ENCODE measurements at regions not wholly inside any gene's neighbourhood (a gene's known extent, or its start where the extent isn't known, plus 50 kb on each side); places are given as distances from the start of the nearest gene placed in this dataset.
"Not testable (repeated sequence)": the region's sequence is repeated elsewhere in the genome, so short reads cannot be mapped to it uniquely, and the experiment has no call there.

GRCh38 chr2:113356284-113356683 is 77.6 kb upstream of the PAX8 start:
- H3K9me3 Mint-ChIP-seq; H3K4me3 Mint-ChIP-seq; H3K27ac Mint-ChIP-seq; DNase-seq (ENCODE audit: low spot score); H3K36me3 Mint-ChIP-seq (ENCODE audit: low read depth): not testable (repeated sequence)
- H3K4me1 Mint-ChIP-seq (ENCODE audit: low read depth) = peaks cover 18% of the 10 kb centered on the region
- H3K27me3 Mint-ChIP-seq (ENCODE audit: low read depth) = peaks cover 23% of the 10 kb centered on the region

- H3K36me3 Mint-ChIP-seq (ENCODE audit: low read depth); DNase-seq (ENCODE audit: low spot score); H3K27ac Mint-ChIP-seq; H3K4me3 Mint-ChIP-seq; H3K9me3 Mint-ChIP-seq: not testable (repeated sequence)
- Mint-ChIP-seq H3K4me1 (ENCODE audit: low read depth) (peaks cover 14% of the 10 kb centered on the region), H3K27me3 (ENCODE audit: low read depth) (peaks cover 25% of the 10 kb centered on the region)
Observed at GRCh38 chr2:113355339-113356015, 76.8 kb upstream of the PAX8 start.

- H3K36me3 Mint-ChIP-seq (ENCODE audit: low read depth) = no peaks in the 10 kb centered on the region
- no peaks in the 10 kb centered on the region for H3K4me1 Mint-ChIP-seq (ENCODE audit: low read depth)
- peaks cover 25% of the 10 kb centered on the region for H3K27me3 Mint-ChIP-seq (ENCODE audit: low read depth)
- no peaks in the 10 kb centered on the region for H3K9me3 Mint-ChIP-seq
- DNase-seq (ENCODE audit: low spot score) = no peak
- no peak overlapping the region for H3K4me3 Mint-ChIP-seq
- no peak overlapping the region for H3K27ac Mint-ChIP-seq
Observed at GRCh38 chr2:113351375-113352355, 72.9 kb upstream of the PAX8 start.

- not testable (repeated sequence) for H3K36me3 Mint-ChIP-seq (ENCODE audit: low read depth); DNase-seq (ENCODE audit: low spot score); H3K4me3 Mint-ChIP-seq; H3K4me1 Mint-ChIP-seq (ENCODE audit: low read depth); H3K9me3 Mint-ChIP-seq; H3K27ac Mint-ChIP-seq
- peaks cover 25% of the 10 kb centered on the region for H3K27me3 Mint-ChIP-seq (ENCODE audit: low read depth)
Observed at GRCh38 chr2:113343800-113344199, 65.1 kb upstream of the PAX8 start.

GRCh38 chr2:113342650-113343049 is 63.9 kb upstream of the PAX8 start:
- peaks cover 25% of the 10 kb centered on the region for H3K27me3 Mint-ChIP-seq (ENCODE audit: low read depth)

GRCh38 chr2:113341870-113342253 is 63.1 kb upstream of the PAX8 start:
- H3K4me3 Mint-ChIP-seq; DNase-seq (ENCODE audit: low spot score); H3K36me3 Mint-ChIP-seq (ENCODE audit: low read depth); H3K27ac Mint-ChIP-seq; H3K4me1 Mint-ChIP-seq (ENCODE audit: low read depth); H3K9me3 Mint-ChIP-seq: not testable (repeated sequence)
- peaks cover 27% of the 10 kb centered on the region for H3K27me3 Mint-ChIP-seq (ENCODE audit: low read depth)

More at GRCh38 chr2:113342650-113343049, 63.9 kb upstream of the PAX8 start:
- no peak for DNase-seq (ENCODE audit: low spot score)
- Mint-ChIP-seq H3K36me3 (ENCODE audit: low read depth) (no peaks in the 10 kb centered on the region), H3K27ac (no peak overlapping the region), H3K4me1 (ENCODE audit: low read depth) (peaks cover 4% of the 10 kb centered on the region), H3K9me3 (no peaks in the 10 kb centered on the region), H3K4me3 (no peak overlapping the region)

GRCh38 chr2:113341191-113341869 is 62.6 kb upstream of the PAX8 start:
- Mint-ChIP-seq H3K27ac (no peak overlapping the region), H3K27me3 (ENCODE audit: low read depth) (peaks cover 31% of the 10 kb centered on the region), H3K36me3 (ENCODE audit: low read depth) (no peaks in the 10 kb centered on the region), H3K9me3 (no peaks in the 10 kb centered on the region), H3K4me3 (no peak overlapping the region), H3K4me1 (ENCODE audit: low read depth) (peaks cover 4% of the 10 kb centered on the region)
- DNase-seq (ENCODE audit: low spot score) = no peak

GRCh38 chr2:113337809-113338208 is 59.1 kb upstream of the PAX8 start:
- DNase-seq (ENCODE audit: low spot score) = no peak
- H3K9me3 Mint-ChIP-seq = no peaks in the 10 kb centered on the region
- H3K27ac Mint-ChIP-seq = no peak overlapping the region
- no peak overlapping the region for H3K4me3 Mint-ChIP-seq
- H3K36me3 Mint-ChIP-seq (ENCODE audit: low read depth) = no peaks in the 10 kb centered on the region
- peaks cover 19% of the 10 kb centered on the region for H3K27me3 Mint-ChIP-seq (ENCODE audit: low read depth)
- H3K4me1 Mint-ChIP-seq (ENCODE audit: low read depth) = peaks cover 2% of the 10 kb centered on the region

- H3K36me3 Mint-ChIP-seq (ENCODE audit: low read depth); H3K4me1 Mint-ChIP-seq (ENCODE audit: low read depth); H3K4me3 Mint-ChIP-seq; H3K27ac Mint-ChIP-seq; DNase-seq (ENCODE audit: low spot score); H3K9me3 Mint-ChIP-seq: not testable (repeated sequence)
- peaks cover 15% of the 10 kb centered on the region for H3K27me3 Mint-ChIP-seq (ENCODE audit: low read depth)
Observed at GRCh38 chr2:113336040-113336439, 57.3 kb upstream of the PAX8 start.

- Mint-ChIP-seq H3K27ac (no peak overlapping the region), H3K27me3 (ENCODE audit: low read depth) (peaks cover 13% of the 10 kb centered on the region), H3K36me3 (ENCODE audit: low read depth) (no peaks in the 10 kb centered on the region), H3K4me1 (ENCODE audit: low read depth) (no peaks in the 10 kb centered on the region), H3K9me3 (no peaks in the 10 kb centered on the region), H3K4me3 (no peak overlapping the region)
- DNase-seq (ENCODE audit: low spot score) = no peak
Observed at GRCh38 chr2:113334147-113334546, 55.4 kb upstream of the PAX8 start.

GRCh38 chr2:113333735-113334134 is 55.0 kb upstream of the PAX8 start:
- H3K27ac Mint-ChIP-seq; DNase-seq (ENCODE audit: low spot score); H3K36me3 Mint-ChIP-seq (ENCODE audit: low read depth); H3K9me3 Mint-ChIP-seq; H3K4me1 Mint-ChIP-seq (ENCODE audit: low read depth); H3K4me3 Mint-ChIP-seq: not testable (repeated sequence)
- peaks cover 13% of the 10 kb centered on the region for H3K27me3 Mint-ChIP-seq (ENCODE audit: low read depth)

GRCh38 chr2:113330060-113330767 is 51.5 kb upstream of the PAX8 start:
- not testable (repeated sequence) for H3K4me1 Mint-ChIP-seq (ENCODE audit: low read depth); DNase-seq (ENCODE audit: low spot score)

GRCh38 chr2:113328973-113329372 is 50.3 kb upstream of the PAX8 start:
- H3K9me3 Mint-ChIP-seq; H3K4me1 Mint-ChIP-seq (ENCODE audit: low read depth); H3K36me3 Mint-ChIP-seq (ENCODE audit: low read depth); H3K4me3 Mint-ChIP-seq; DNase-seq (ENCODE audit: low spot score); H3K27ac Mint-ChIP-seq: not testable (repeated sequence)
- H3K27me3 Mint-ChIP-seq (ENCODE audit: low read depth) = peaks cover 11% of the 10 kb centered on the region

More at GRCh38 chr2:113330060-113330767, 51.5 kb upstream of the PAX8 start:
- not testable (repeated sequence) for H3K4me3 Mint-ChIP-seq; H3K9me3 Mint-ChIP-seq; H3K36me3 Mint-ChIP-seq (ENCODE audit: low read depth); H3K27ac Mint-ChIP-seq
- H3K27me3 Mint-ChIP-seq (ENCODE audit: low read depth) = peaks cover 11% of the 10 kb centered on the region
